HCT116 (cell line): ENCODE measurements at regions not wholly inside any gene's neighbourhood (a gene's known extent, or its start where the extent isn't known, plus 50 kb on each side); places are given as distances from the start of the nearest gene placed in this dataset.

ENCODE experiments used
- ATAC-seq: fragments of 200-7000 bp; cut with Tn5 transposase; 2 replicates; pipeline ENCODE4 v1.9.1; 2020; ENCODE audit warnings: mild to moderate bottlenecking, moderate library complexity
- BruUV-seq: library from RNA; stranded (reverse); fragments of 400-500 nt; replicated peaks from 2 replicates; lab custom pipeline; 2021; lab: Mats Ljungman, UMichigan
- CTCF ChIA-PET: fragments of 300-600 bp; sonication (Branson Sonifier 250); formaldehyde crosslinking; loops from one replicate; lab custom pipeline; 2021; ENCODE audit warnings: antibody characterized with exemption; lab: Charles Lee
- POLR2A ChIA-PET: fragments of 300-600, 350-600 bp; sonication (Branson Sonifier 250); formaldehyde crosslinking; loops from one replicate; lab custom pipeline; 2021; ENCODE audit warnings: antibody characterized with exemption; lab: Charles Lee
- RAD21 ChIA-PET, 2 experiments: fragments of 300-600 bp; sonication (Branson Sonifier 250); formaldehyde crosslinking; loops; one replicate each; lab custom pipeline; 2023; ENCODE audit warnings: low total read pairs in 2 of 2; ENCODE audit not compliant: uncharacterized antibody in 2 of 2, unreplicated experiment in 2 of 2, low non-redundant PET in 1 of 2; lab: Charles Lee
- DNase-seq: peaks from one replicate; pipeline ENCODE4 v3.0.0-alpha.2; 2010; ENCODE audit warnings: low read depth, low spot score
- H2AFZ ChIP-seq: fragments of 200-600 bp; shearing (Covaris generic), sonication (generic); 2 replicates; pipeline ENCODE4 v1.6.1; 2017; ENCODE audit warnings: low read depth, mixed run types, mixed read lengths, antibody characterized with exemption, low read length; ENCODE audit not compliant: poor library complexity, severe bottlenecking
- H3K27ac ChIP-seq: 2 replicates; pipeline ENCODE4 v1.5.1; 2012; ENCODE audit warnings: low read depth, low read length
- H3K27me3 ChIP-seq: fragments of 200-600 bp; sonication (generic); 2 replicates; pipeline ENCODE4 v1.6.1; 2016; ENCODE audit warnings: mixed run types, low read length, mixed read lengths; ENCODE audit not compliant: insufficient read depth
- H3K36me3 ChIP-seq, 2 experiments: fragments of 200-500 bp in 1 of 2; fragments of 200-600 bp in 1 of 2; sonication (Bioruptor generic) in 1 of 2; sonication (generic) in 1 of 2; 2 replicates each; pipeline versions ENCODE4 v1.5.1 to v1.6.1; 2014 to 2016; ENCODE audit warnings: low read length in 2 of 2, inconsistent platforms in 1 of 2, mixed read lengths in 1 of 2, mixed run types in 1 of 2; ENCODE audit not compliant: insufficient read depth in 2 of 2, control insufficient read depth in 1 of 2
- H3K4me1 ChIP-seq, 2 experiments: fragments of 200-600 bp in 1 of 2; sonication (generic) in 1 of 2; 2 replicates each; pipeline versions ENCODE4 v1.5.1 to v1.6.1; 2012 to 2017; ENCODE audit warnings: low read length in 2 of 2, inconsistent platforms in 1 of 2, mild to moderate bottlenecking in 1 of 2, mixed read lengths in 1 of 2, mixed run types in 1 of 2, moderate library complexity in 1 of 2; ENCODE audit not compliant: insufficient read depth in 2 of 2, control insufficient read depth in 1 of 2
- H3K4me2 ChIP-seq: fragments of 200-600 bp; sonication (generic); 2 replicates; pipeline ENCODE4 v1.6.1; 2017; ENCODE audit warnings: mixed run types, low read length, mixed read lengths
- H3K4me3 ChIP-seq, 2 experiments: fragments of 200-600 bp in 1 of 2; sonication (generic) in 1 of 2; replicated peaks in 1 of 2; 2 replicates each; pipeline ENCODE4 v1.5.1; 2011 to 2016; ENCODE audit warnings: low read length in 2 of 2, control low read depth in 1 of 2, low read depth in 1 of 2, mild to moderate bottlenecking in 1 of 2, mixed read lengths in 1 of 2, mixed run types in 1 of 2
- H3K79me2 ChIP-seq: fragments of 200-600 bp; sonication (generic); 2 replicates; pipeline ENCODE4 v1.6.1; 2017; ENCODE audit warnings: mild to moderate bottlenecking, mixed run types, low read length, moderate library complexity, mixed read lengths; ENCODE audit not compliant: insufficient read depth
- H3K9ac ChIP-seq: fragments of 200-600 bp; sonication (generic); 2 replicates; pipeline ENCODE4 v1.6.1; 2016; ENCODE audit warnings: low read length, mixed read lengths
- H3K9me2 ChIP-seq: fragments of 200-600 bp; sonication (generic), shearing (Covaris generic); 2 replicates; pipeline ENCODE4 v1.6.1; 2017; ENCODE audit warnings: mixed run types, mild to moderate bottlenecking, moderate library complexity; ENCODE audit not compliant: insufficient read depth
- H3K9me3 ChIP-seq, 2 experiments: fragments of 200-500 bp in 1 of 2; fragments of 200-600 bp in 1 of 2; sonication (Bioruptor generic) in 1 of 2; sonication (generic) in 1 of 2; 2 replicates each; pipeline ENCODE4 v1.6.1; 2014 to 2017; ENCODE audit warnings: low read length in 2 of 2, mixed read lengths in 2 of 2, inconsistent platforms in 1 of 2, low read depth in 1 of 2, mild to moderate bottlenecking in 1 of 2, mixed run types in 1 of 2, moderate library complexity in 1 of 2; ENCODE audit not compliant: control insufficient read depth in 1 of 2, insufficient read depth in 1 of 2
- H4K20me1 ChIP-seq: fragments of 200-600 bp; sonication (generic), shearing (Covaris generic); 2 replicates; pipeline ENCODE4 v1.6.1; 2017; ENCODE audit warnings: mixed run types, mild to moderate bottlenecking, moderate library complexity; ENCODE audit not compliant: insufficient read depth
- CBX3 ChIP-seq: IDR thresholded peaks from 2 replicates; pipeline ENCODE4 v1.6.1; 2012; ENCODE audit warnings: low read depth
- EGR1 ChIP-seq: IDR thresholded peaks from 2 replicates; pipeline ENCODE4 v1.6.1; 2012; ENCODE audit warnings: low read depth
- EZH2phosphoT487 ChIP-seq: fragments of 200-600 bp; IDR thresholded peaks from 2 replicates; pipeline ENCODE4 v1.6.1; 2018; ENCODE audit warnings: antibody characterized with exemption, borderline replicate concordance
- JUND ChIP-seq: IDR thresholded peaks from 2 replicates; pipeline ENCODE4 v1.6.1; 2012
- POLR2AphosphoS5 ChIP-seq: IDR thresholded peaks from 2 replicates; pipeline ENCODE4 v1.6.1; 2011; ENCODE audit warnings: mild to moderate bottlenecking, low read depth, low read length, moderate library complexity
- RAD21 ChIP-seq: IDR thresholded peaks from 2 replicates; pipeline ENCODE4 v1.6.1; 2012; ENCODE audit warnings: low read depth, mild to moderate bottlenecking
- REST ChIP-seq: IDR thresholded peaks from 2 replicates; pipeline ENCODE4 v1.6.1; 2012; ENCODE audit warnings: low read depth
- SIN3A ChIP-seq: IDR thresholded peaks from 2 replicates; pipeline ENCODE4 v1.6.1; 2012; ENCODE audit warnings: low read depth
- SRF ChIP-seq: IDR thresholded peaks from 2 replicates; pipeline ENCODE4 v1.6.1; 2012; ENCODE audit warnings: low read depth
- YY1 ChIP-seq: IDR thresholded peaks from 2 replicates; pipeline ENCODE4 v1.6.1; 2011; ENCODE audit warnings: low read length, low read depth, moderate library complexity, mild to moderate bottlenecking; ENCODE audit not compliant: insufficient replicate concordance; ENCODE audit errors: extremely low read depth
- ZFX ChIP-seq: fragments of 450-650 bp; IDR thresholded peaks from 2 replicates; pipeline ENCODE4 v1.6.1; 2017
- ZNF274 ChIP-seq: fragments of 200-500 bp; sonication (Bioruptor generic); IDR thresholded peaks from 2 replicates; pipeline ENCODE4 v1.6.1; 2014; ENCODE audit warnings: mild to moderate bottlenecking, low read depth, low read length, inconsistent platforms
- intact Hi-C: fragments of 100-400 bp; cut with micrococcal nuclease; formaldehyde crosslinking; loops from 2 replicates; pipeline ENCODE4 v1.10.0; 2022

- RAD21 ChIA-PET = no interaction called here
Measured at GRCh38 chrX:81866873-81867272, 665.0 kb downstream of the SH3BGRL start.

More at GRCh38 chrX:81866873-81867272, 665.0 kb downstream of the SH3BGRL start:
- H3K27ac ChIP-seq = no peak overlapping the region
- H3K9ac ChIP-seq = no peak overlapping the region
- no peaks in the 10 kb centered on the region for H3K4me1 ChIP-seq
- BruUV-seq = no TSS peak
- no peaks in the 10 kb centered on the region for H3K36me3 ChIP-seq
- H3K9me3 ChIP-seq = no peaks in the 10 kb centered on the region
- ChIA-PET POLR2A (no interaction called here), CTCF (no interaction called here)
- H4K20me1 ChIP-seq = no peaks in the 10 kb centered on the region
- ATAC-seq = no peak
- intact Hi-C loops = no loop called here
- H3K79me2 ChIP-seq = no peaks in the 10 kb centered on the region
- TF ChIP-seq ZNF274 (no peak), POLR2AphosphoS5 (no peak), SRF (no peak), EGR1 (no peak), EZH2phosphoT487 (no peak), JUND (no peak), YY1 (no peak), SIN3A (no peak), CBX3 (no peak), RAD21 (no peak), REST (no peak), ZFX (no peak)
- TF ChIP-seq, all 23 proteins: peak for 0
- no peak for DNase-seq
- Histone ChIP-seq H3K4me3 (no peak overlapping the region), H3K27me3 (no peaks in the 10 kb centered on the region), H3K9me2 (no peaks in the 10 kb centered on the region), H2AFZ (no peak overlapping the region), H3K4me2 (no peak overlapping the region)
